Right lobe of liver (tissue), 6 donors: ENCODE measurements at regions not wholly inside any gene's neighbourhood (a gene's known extent, or its start where the extent isn't known, plus 50 kb on each side); places are given as distances from the start of the nearest gene placed in this dataset.

Source experiments
- ATAC-seq, 4 donors: fragments of 200-7000 bp; cut with Tn5 transposase; one replicate each; pipeline ENCODE4 v1.9.1; 2020; ENCODE audit warnings: mild to moderate bottlenecking in 4 of 4, moderate library complexity in 4 of 4
- DNase-seq, 3 donors: peaks; one replicate each; pipeline ENCODE4 v3.0.0-alpha.2; 2020
- H3K27ac ChIP-seq, 3 donors: fragments of 200-600 bp; one replicate each; pipeline ENCODE4 v1.8.0; 2022
- H3K27me3 ChIP-seq, 2 donors: fragments of 200-600 bp; one replicate each; pipeline ENCODE4 v1.8.0; 2022
- H3K36me3 ChIP-seq, 4 donors: fragments of 200-600 bp; sonication (generic) in 1 of 4; one replicate each; pipeline versions ENCODE4 v1.5.1 to v1.8.0; 2017 to 2022; ENCODE audit warnings: control low read depth in 1 of 4
- H3K4me1 ChIP-seq, 4 donors: fragments of 200-600 bp; sonication (generic) in 1 of 4; one replicate each; pipeline versions ENCODE4 v1.5.1 to v1.8.0; 2017 to 2022; ENCODE audit warnings: control low read depth in 1 of 4
- H3K4me3 ChIP-seq, 3 donors: fragments of 200-600 bp; one replicate each; pipeline ENCODE4 v1.8.0; 2022
- H3K9me3 ChIP-seq, 4 donors: fragments of 200-600 bp; sonication (generic) in 1 of 4; one replicate each; pipeline versions ENCODE4 v1.5.1 to v1.8.0; 2017 to 2022; ENCODE audit warnings: control low read depth in 1 of 4
- CTCF ChIP-seq, 4 donors: fragments of 200-600 bp in 3 of 4; fragments of 450-650 bp in 1 of 4; IDR thresholded peaks; one replicate each; pipeline versions ENCODE4 v1.5.1 to v1.8.0; 2016 to 2022; ENCODE audit warnings: antibody characterized with exemption in 4 of 4, mild to moderate bottlenecking in 2 of 4
- POLR2A ChIP-seq: fragments of 450-650 bp; IDR thresholded peaks from one replicate; pipeline ENCODE4 v1.6.1; 2017; ENCODE audit warnings: antibody characterized with exemption, mild to moderate bottlenecking
- WGBS: methylation state at CpG from one replicate; pipeline ENCODE4 v1.1.6; 2018; ENCODE audit warnings: low coverage, low lambda C conversion rate; ENCODE audit not compliant: insufficient coverage; ENCODE audit errors: missing lambda C conversion rate; 5-methylcytosine and 5-hydroxymethylcytosine counted together
- intact Hi-C, 2 donors: fragments of 100-400 bp; cut with DNase I; formaldehyde crosslinking; loops; one replicate each; pipeline versions ENCODE4 v1.11.2 to v1.14.1; 2022
- donor health status: DM: no; HTN: yes; CAD: no.
- donor health status: DM: no; HTN: no; CAD: no.
- donor health status: DM: no; HTN: no; CAD: no.
- donor health status: DM: no; HTN: yes; CAD: no.
- donor health status: DM: no; HTN: yes; CAD: no.

- peak; percentile 70 to 80 (median 75) for DNase-seq
- no peaks in the 10 kb centered on the region for H3K36me3 ChIP-seq
- no peaks in the 10 kb centered on the region for H3K9me3 ChIP-seq
- H3K4me3 ChIP-seq: peak overlapping the region; percentile 36 to 56 (median 51)
- peaks cover 0 to 20% (median 7%) of the 10 kb centered on the region in 4 donors for H3K4me1 ChIP-seq
- peak; percentile 8 to 28 (median 12) for ATAC-seq
- intact Hi-C loops: loop anchor here in 1 of 2 donors (5.0 to 10.0 kb wide), 2 partner anchors 74 to 157 kb away; partner anchors contain the start of gene BCOR
- TF ChIP-seq POLR2A: no peak
- TF ChIP-seq CTCF (IDR thresholded peaks at IDR 0.05): no peak
- H3K27me3 ChIP-seq: no peaks in the 10 kb centered on the region
- H3K27ac ChIP-seq: peak overlapping the region; percentile 79 to 91 (median 79)
- WGBS: 21% methylated on average over 19 of the region's 73 CpGs
Measured at GRCh38 chrX:40171513-40172400, 74.0 kb upstream of the BCOR start.

GRCh38 chrX:40170830-40171512 is 73.2 kb upstream of the BCOR start:
- Histone ChIP-seq H3K9me3 (no peaks in the 10 kb centered on the region), H3K27me3 (no peaks in the 10 kb centered on the region), H3K27ac (peak overlapping the region in 2 of 3 donors; percentile 79 to 91), H3K36me3 (no peaks in the 10 kb centered on the region), H3K4me3 (no peak overlapping the region), H3K4me1 (peaks cover 0 to 20% (median 7%) of the 10 kb centered on the region in 4 donors)
- DNase-seq: no peak
- WGBS: 21% methylated on average over 15 of the region's 17 CpGs
- no peak for TF ChIP-seq POLR2A
- no peak for TF ChIP-seq CTCF (IDR thresholded peaks at IDR 0.05)
- intact Hi-C loops: loop anchor here in 1 of 2 donors (5.0 to 10.0 kb wide), 2 partner anchors 74 to 156 kb away; partner anchors contain the start of gene BCOR
- no peak for ATAC-seq

- Histone ChIP-seq H3K36me3 (no peaks in the 10 kb centered on the region), H3K9me3 (no peaks in the 10 kb centered on the region), H3K4me1 (peaks cover 0 to 24% (median 7%) of the 10 kb centered on the region in 4 donors), H3K4me3 (no peak overlapping the region), H3K27ac (no peak overlapping the region), H3K27me3 (no peaks in the 10 kb centered on the region)
- DNase-seq (peak in 2 of 3 donors; percentile 53 to 60), ATAC-seq (peak in 1 of 4 donors; percentile 8)
- 23% methylated on average over 19 of the region's 44 CpGs for WGBS
- intact Hi-C loops: loop anchor here in 1 of 2 donors (5.0 to 10.0 kb wide), 2 partner anchors 72 to 155 kb away; partner anchors contain the start of gene BCOR
- TF ChIP-seq POLR2A: no peak
- TF ChIP-seq CTCF (IDR thresholded peaks at IDR 0.05): peak in 2 of 4 donors; percentile 11 to 17
Measured at GRCh38 chrX:40169193-40170101, 71.7 kb upstream of the BCOR start.

- no peak overlapping the region for H3K27ac ChIP-seq
- no peak overlapping the region for H3K4me3 ChIP-seq
- 50% methylated on average over 13 of the region's 39 CpGs for WGBS
- ATAC-seq (no peak), DNase-seq (peak in 1 of 3 donors; percentile 17)
- H3K27me3 ChIP-seq: no peaks in the 10 kb centered on the region
- H3K9me3 ChIP-seq: no peaks in the 10 kb centered on the region
- H3K4me1 ChIP-seq: peaks cover 0 to 16% (median 3%) of the 10 kb centered on the region in 4 donors
- no peaks in the 10 kb centered on the region for H3K36me3 ChIP-seq
- TF ChIP-seq CTCF (IDR thresholded peaks at IDR 0.05) (no peak), POLR2A (no peak)
- intact Hi-C loops: no loop called here
Measured at GRCh38 chrX:40168480-40169011, 70.8 kb upstream of the BCOR start.
